Endothelial cell of umbilical vein (primary cell): ENCODE measurements at regions not wholly inside any gene's neighbourhood (a gene's known extent, or its start where the extent isn't known, plus 50 kb on each side); places are given as distances from the start of the nearest gene placed in this dataset.
"Not testable (repeated sequence)": the region's sequence is repeated elsewhere in the genome, so short reads cannot be mapped to it uniquely, and the experiment has no call there.

Experiments
- EZH2 ChIP-seq: IDR thresholded peaks from 2 replicates; pipeline ENCODE4 v1.6.1; 2012; ENCODE audit warnings: borderline replicate concordance, low read depth, mild to moderate bottlenecking, moderate library complexity, low read length, inconsistent platforms; ENCODE audit not compliant: severe bottlenecking
- GATA2 ChIP-seq: IDR thresholded peaks from 2 replicates; pipeline ENCODE4 v1.7.0; 2011; ENCODE audit warnings: low read depth, mild to moderate bottlenecking, moderate library complexity, mixed read lengths, low read length; ENCODE audit not compliant: insufficient read length, insufficient read depth
- JUN ChIP-seq: IDR thresholded peaks from 2 replicates; pipeline ENCODE4 v1.6.1; 2011; ENCODE audit warnings: borderline replicate concordance, low read depth; ENCODE audit not compliant: insufficient read length, insufficient read depth
- MYC ChIP-seq: IDR thresholded peaks from one replicate; pipeline ENCODE4 v1.6.1; 2011; ENCODE audit warnings: mild to moderate bottlenecking, low read depth, low read length
- POLR2A ChIP-seq: IDR thresholded peaks from 2 replicates; pipeline ENCODE4 v1.6.1; 2012; ENCODE audit warnings: low read depth, mild to moderate bottlenecking, control low read depth, low read length
- TF ChIP-seq, protein P1 (sequence below), 2 donors: IDR thresholded peaks; 1 replicate in 1 of 2; 2 replicates in 1 of 2; pipeline ENCODE4 v1.5.1; 2011; ENCODE audit warnings: low read length in 2 of 2, mild to moderate bottlenecking in 2 of 2, moderate library complexity in 2 of 2, control low read depth in 1 of 2, inconsistent platforms in 1 of 2, low read depth in 1 of 2; ENCODE audit not compliant: insufficient read depth in 1 of 2; ENCODE audit errors: extremely low read depth in 1 of 2
- TF ChIP-seq, protein P2 (sequence below): IDR thresholded peaks from 2 replicates; pipeline ENCODE4 v1.6.1; 2011; ENCODE audit not compliant: insufficient read depth, insufficient read length

DNA sequence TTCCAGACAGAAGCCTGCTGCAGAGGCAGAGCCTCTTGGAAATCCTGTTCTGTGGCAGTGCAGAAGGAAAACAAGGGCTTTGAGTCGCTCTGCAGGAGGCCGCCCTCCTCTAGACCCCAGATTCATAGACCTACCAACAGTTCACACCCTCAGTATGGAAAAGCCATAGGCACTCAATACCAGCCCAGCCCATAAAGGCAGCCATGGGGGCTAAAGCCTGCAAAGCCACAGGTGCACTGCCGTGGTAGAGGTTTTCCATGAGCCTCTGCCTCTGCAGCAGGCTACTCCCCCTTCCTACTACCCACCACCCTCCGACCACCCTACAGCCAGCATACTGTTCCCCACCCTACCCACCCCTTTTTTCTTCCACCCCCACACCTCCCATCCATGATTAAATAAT is 330.3 kb downstream of the FOXD4L4 start:
- TF ChIP-seq EZH2, POLR2A, JUN, GATA2, MYC: not testable (repeated sequence)
- TF ChIP-seq, protein P1, sequence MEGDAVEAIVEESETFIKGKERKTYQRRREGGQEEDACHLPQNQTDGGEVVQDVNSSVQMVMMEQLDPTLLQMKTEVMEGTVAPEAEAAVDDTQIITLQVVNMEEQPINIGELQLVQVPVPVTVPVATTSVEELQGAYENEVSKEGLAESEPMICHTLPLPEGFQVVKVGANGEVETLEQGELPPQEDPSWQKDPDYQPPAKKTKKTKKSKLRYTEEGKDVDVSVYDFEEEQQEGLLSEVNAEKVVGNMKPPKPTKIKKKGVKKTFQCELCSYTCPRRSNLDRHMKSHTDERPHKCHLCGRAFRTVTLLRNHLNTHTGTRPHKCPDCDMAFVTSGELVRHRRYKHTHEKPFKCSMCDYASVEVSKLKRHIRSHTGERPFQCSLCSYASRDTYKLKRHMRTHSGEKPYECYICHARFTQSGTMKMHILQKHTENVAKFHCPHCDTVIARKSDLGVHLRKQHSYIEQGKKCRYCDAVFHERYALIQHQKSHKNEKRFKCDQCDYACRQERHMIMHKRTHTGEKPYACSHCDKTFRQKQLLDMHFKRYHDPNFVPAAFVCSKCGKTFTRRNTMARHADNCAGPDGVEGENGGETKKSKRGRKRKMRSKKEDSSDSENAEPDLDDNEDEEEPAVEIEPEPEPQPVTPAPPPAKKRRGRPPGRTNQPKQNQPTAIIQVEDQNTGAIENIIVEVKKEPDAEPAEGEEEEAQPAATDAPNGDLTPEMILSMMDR (IDR thresholded peaks at IDR 0.05; ENCODE audit: extremely low read depth in 1 of 2, insufficient read depth in 1 of 2, low read depth in 1 of 2, low read length in 2 of 2), result not testable (repeated sequence)
- TF ChIP-seq, protein P2, sequence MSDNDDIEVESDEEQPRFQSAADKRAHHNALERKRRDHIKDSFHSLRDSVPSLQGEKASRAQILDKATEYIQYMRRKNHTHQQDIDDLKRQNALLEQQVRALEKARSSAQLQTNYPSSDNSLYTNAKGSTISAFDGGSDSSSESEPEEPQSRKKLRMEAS, result not testable (repeated sequence)
